ENCODE measurements at regions not wholly inside any gene's neighbourhood (a gene's known extent, or its start where the extent isn't known, plus 50 kb on each side); places are given as distances from the start of the nearest gene placed in this dataset.
"Not testable (repeated sequence)": the region's sequence is repeated elsewhere in the genome, so short reads cannot be mapped to it uniquely, and the experiment has no call there.

DNA sequence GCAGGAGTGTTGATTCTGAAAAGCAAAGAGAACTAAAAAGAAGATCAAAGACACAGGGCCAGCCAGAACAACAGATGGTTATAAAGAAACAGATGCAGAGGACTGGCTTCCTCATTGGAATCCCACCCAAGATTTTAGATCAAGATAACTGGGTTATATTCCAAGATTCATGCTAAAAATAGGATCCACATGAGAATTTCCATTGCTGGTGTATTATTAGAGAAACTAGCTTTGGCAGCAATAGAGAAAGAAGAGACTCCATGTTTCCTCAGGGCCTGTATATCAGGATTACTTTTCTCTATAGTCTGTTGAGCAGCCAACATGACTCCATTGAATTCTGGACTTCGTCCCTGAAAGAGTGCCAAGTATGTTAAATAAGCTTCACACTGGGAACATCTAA, 367.3 kb downstream of the TUSC1 start:
- no peak for DNase-seq
- Histone ChIP-seq H3K4me3 (ENCODE audit: control insufficient read depth in 1 of 7, extremely low read depth in 1 of 7, insufficient read depth in 4 of 7, low read depth in 2 of 7, low read length in 6 of 7) (no peak overlapping the region), H3K36me3 (ENCODE audit: control insufficient read depth in 4 of 4, insufficient read depth in 4 of 4, low read length in 3 of 4) (no peaks in the 10 kb centered on the region), H3K27me3 (replicated peaks in 2 of 5; ENCODE audit: control insufficient read depth in 4 of 5, insufficient read depth in 5 of 5, low read length in 4 of 5) (no peaks in the 10 kb centered on the region), H3K9me3 (ENCODE audit: control extremely low read depth in 1 of 5, control insufficient read depth in 4 of 5, insufficient read depth in 2 of 5, low read depth in 1 of 5, low read length in 4 of 5) (no peaks in the 10 kb centered on the region), H3K27ac (ENCODE audit: insufficient read depth in 1 of 2, low read depth in 1 of 2, low read length in 2 of 2, poor library complexity in 1 of 2, severe bottlenecking in 2 of 2) (no peak overlapping the region), H3K4me1 (ENCODE audit: control extremely low read depth in 1 of 4, control insufficient read depth in 4 of 4, insufficient read depth in 4 of 4, low read length in 3 of 4) (no peaks in the 10 kb centered on the region)
- POLR2A ChIA-PET: no interaction called here
- CTCF ChIA-PET: no interaction called here
- 100% methylated on average over 1 of the region's 1 CpG for WGBS (ENCODE audit: insufficient coverage)

DNA sequence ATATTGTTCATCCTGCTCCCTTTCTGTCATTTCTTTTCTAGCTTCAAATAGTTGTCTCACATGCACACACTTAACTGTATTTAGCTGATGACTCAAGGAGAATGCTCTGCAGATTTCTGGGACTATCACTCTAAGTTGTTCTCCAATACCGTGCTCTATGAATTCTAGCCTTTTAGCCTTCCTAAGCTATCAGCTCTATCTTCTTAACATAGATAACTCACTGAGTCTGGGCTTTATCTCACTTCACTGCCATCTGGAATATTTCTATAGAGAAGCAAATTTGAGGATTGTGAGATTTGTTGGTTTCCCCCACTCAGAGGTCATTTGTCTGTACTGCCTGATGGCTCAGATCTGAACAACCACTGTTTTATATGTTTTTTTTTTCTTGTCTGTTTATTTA, 369.7 kb downstream of the TUSC1 start:
- H3K4me3 ChIP-seq (ENCODE audit: control insufficient read depth in 1 of 7, extremely low read depth in 1 of 7, insufficient read depth in 4 of 7, low read depth in 2 of 7, low read length in 6 of 7): no peak overlapping the region
- ChIA-PET CTCF (no interaction called here), POLR2A (no interaction called here)
- no peaks in the 10 kb centered on the region for H3K36me3 ChIP-seq (ENCODE audit: control insufficient read depth in 4 of 4, insufficient read depth in 4 of 4, low read length in 3 of 4)
- H3K9me3 ChIP-seq (ENCODE audit: control extremely low read depth in 1 of 5, control insufficient read depth in 4 of 5, insufficient read depth in 2 of 5, low read depth in 1 of 5, low read length in 4 of 5): no peaks in the 10 kb centered on the region
- 100% methylated on average over 1 of the region's 1 CpG for WGBS (ENCODE audit: insufficient coverage)
- no peak for DNase-seq
- no peak overlapping the region for H3K27ac ChIP-seq (ENCODE audit: insufficient read depth in 1 of 2, low read depth in 1 of 2, low read length in 2 of 2, poor library complexity in 1 of 2, severe bottlenecking in 2 of 2)
- no peaks in the 10 kb centered on the region for H3K4me1 ChIP-seq (ENCODE audit: control extremely low read depth in 1 of 4, control insufficient read depth in 4 of 4, insufficient read depth in 4 of 4, low read length in 3 of 4)
- no peaks in the 10 kb centered on the region for H3K27me3 ChIP-seq (replicated peaks in 2 of 5; ENCODE audit: control insufficient read depth in 4 of 5, insufficient read depth in 5 of 5, low read length in 4 of 5)

DNA sequence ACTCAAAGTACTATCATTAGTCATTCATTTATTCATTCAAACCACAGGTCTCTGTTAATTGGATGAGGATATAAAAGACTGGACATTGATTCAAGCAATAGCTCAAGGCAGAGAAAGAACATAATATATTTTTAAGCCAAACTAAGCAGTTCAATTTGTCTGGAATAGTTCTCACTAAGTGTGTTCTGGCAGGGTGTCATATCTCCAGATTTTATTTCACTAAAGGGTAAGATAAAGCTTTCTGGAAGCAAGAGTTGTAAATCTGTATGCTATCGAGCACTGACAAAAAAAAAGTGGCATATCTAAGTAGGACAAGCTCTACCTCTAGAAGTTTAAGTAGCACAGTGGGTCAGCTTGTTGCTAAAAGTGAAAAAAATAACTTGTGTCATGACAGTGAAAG, 375.6 kb downstream of the TUSC1 start:
- POLR2A ChIA-PET: no interaction called here
- Histone ChIP-seq H3K27ac (ENCODE audit: insufficient read depth in 1 of 2, low read depth in 1 of 2, low read length in 2 of 2, poor library complexity in 1 of 2, severe bottlenecking in 2 of 2) (no peak overlapping the region), H3K4me1 (ENCODE audit: control extremely low read depth in 1 of 4, control insufficient read depth in 4 of 4, insufficient read depth in 4 of 4, low read length in 3 of 4) (no peaks in the 10 kb centered on the region), H3K36me3 (ENCODE audit: control insufficient read depth in 4 of 4, insufficient read depth in 4 of 4, low read length in 3 of 4) (no peaks in the 10 kb centered on the region), H3K4me3 (ENCODE audit: control insufficient read depth in 1 of 7, extremely low read depth in 1 of 7, insufficient read depth in 4 of 7, low read depth in 2 of 7, low read length in 6 of 7) (no peak overlapping the region), H3K27me3 (replicated peaks in 2 of 5; ENCODE audit: control insufficient read depth in 4 of 5, insufficient read depth in 5 of 5, low read length in 4 of 5) (no peaks in the 10 kb centered on the region), H3K9me3 (ENCODE audit: control extremely low read depth in 1 of 5, control insufficient read depth in 4 of 5, insufficient read depth in 2 of 5, low read depth in 1 of 5, low read length in 4 of 5) (no peaks in the 10 kb centered on the region)
- 92% methylated on average over 1 of the region's 1 CpG for WGBS (ENCODE audit: insufficient coverage)
- no peak for DNase-seq
- CTCF ChIA-PET: no interaction called here

DNA sequence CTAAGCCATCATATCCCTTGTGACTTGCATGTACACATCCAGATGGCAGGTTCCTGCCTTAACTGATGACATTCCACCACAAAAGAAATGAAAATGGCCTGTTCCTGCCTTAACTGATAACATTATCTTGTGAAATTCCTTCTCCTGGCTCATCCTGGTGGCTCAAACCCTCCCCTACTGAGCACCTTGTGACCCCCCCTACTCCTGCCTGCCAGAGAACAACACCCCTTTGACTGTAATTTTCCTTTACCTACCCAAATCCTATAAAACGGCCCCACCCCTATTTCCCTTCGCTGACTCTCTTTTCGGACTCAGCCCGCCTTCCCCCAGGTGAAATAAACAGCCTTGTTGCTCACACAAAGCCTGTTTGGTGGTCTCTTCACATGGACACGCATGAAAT, 390.0 kb downstream of the TUSC1 start:
- H3K27me3 ChIP-seq (replicated peaks in 2 of 5; ENCODE audit: control insufficient read depth in 4 of 5, insufficient read depth in 5 of 5, low read length in 4 of 5); H3K4me3 ChIP-seq (ENCODE audit: control insufficient read depth in 1 of 7, extremely low read depth in 1 of 7, insufficient read depth in 4 of 7, low read depth in 2 of 7, low read length in 6 of 7); POLR2A ChIA-PET; H3K36me3 ChIP-seq (ENCODE audit: control insufficient read depth in 4 of 4, insufficient read depth in 4 of 4, low read length in 3 of 4); H3K4me1 ChIP-seq (ENCODE audit: control extremely low read depth in 1 of 4, control insufficient read depth in 4 of 4, insufficient read depth in 4 of 4, low read length in 3 of 4); H3K27ac ChIP-seq (ENCODE audit: insufficient read depth in 1 of 2, low read depth in 1 of 2, low read length in 2 of 2, poor library complexity in 1 of 2, severe bottlenecking in 2 of 2); CTCF ChIA-PET; DNase-seq; H3K9me3 ChIP-seq (ENCODE audit: control extremely low read depth in 1 of 5, control insufficient read depth in 4 of 5, insufficient read depth in 2 of 5, low read depth in 1 of 5, low read length in 4 of 5): not testable (repeated sequence)
- 100% methylated on average over 4 of the region's 5 CpGs for WGBS (ENCODE audit: insufficient coverage)

DNA sequence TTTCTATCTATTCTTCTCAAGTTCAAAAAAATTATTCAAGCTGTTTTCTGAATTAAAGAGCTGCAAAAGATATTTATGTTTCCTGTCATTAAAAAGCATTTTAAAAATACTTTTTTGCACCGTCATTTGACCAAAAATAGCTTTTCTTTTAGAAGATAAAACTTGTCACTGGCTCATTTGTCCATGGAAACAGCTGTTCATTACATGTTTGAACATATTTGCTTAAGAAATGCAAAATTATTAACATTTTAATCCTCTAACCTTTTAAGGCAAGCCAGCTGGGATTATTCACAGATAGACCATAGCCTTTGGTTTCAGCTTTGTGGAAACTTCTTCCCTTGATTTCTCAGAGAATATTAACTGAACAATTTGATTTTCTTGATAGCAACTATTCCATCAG, 393.9 kb downstream of the TUSC1 start:
- H3K9me3 ChIP-seq (ENCODE audit: control extremely low read depth in 1 of 5, control insufficient read depth in 4 of 5, insufficient read depth in 2 of 5, low read depth in 1 of 5, low read length in 4 of 5): no peaks in the 10 kb centered on the region
- POLR2A ChIA-PET: no interaction called here
- H3K27me3 ChIP-seq (replicated peaks in 2 of 5; ENCODE audit: control insufficient read depth in 4 of 5, insufficient read depth in 5 of 5, low read length in 4 of 5): no peaks in the 10 kb centered on the region
- H3K36me3 ChIP-seq (ENCODE audit: control insufficient read depth in 4 of 4, insufficient read depth in 4 of 4, low read length in 3 of 4): no peaks in the 10 kb centered on the region
- no peak for DNase-seq
- no peak overlapping the region for H3K4me3 ChIP-seq (ENCODE audit: control insufficient read depth in 1 of 7, extremely low read depth in 1 of 7, insufficient read depth in 4 of 7, low read depth in 2 of 7, low read length in 6 of 7)
- no peaks in the 10 kb centered on the region for H3K4me1 ChIP-seq (ENCODE audit: control extremely low read depth in 1 of 4, control insufficient read depth in 4 of 4, insufficient read depth in 4 of 4, low read length in 3 of 4)
- CTCF ChIA-PET: no interaction called here
- H3K27ac ChIP-seq (ENCODE audit: insufficient read depth in 1 of 2, low read depth in 1 of 2, low read length in 2 of 2, poor library complexity in 1 of 2, severe bottlenecking in 2 of 2): no peak overlapping the region
- WGBS (ENCODE audit: insufficient coverage): no CpG with 5 or more reads among the region's 1 CpG

DNA sequence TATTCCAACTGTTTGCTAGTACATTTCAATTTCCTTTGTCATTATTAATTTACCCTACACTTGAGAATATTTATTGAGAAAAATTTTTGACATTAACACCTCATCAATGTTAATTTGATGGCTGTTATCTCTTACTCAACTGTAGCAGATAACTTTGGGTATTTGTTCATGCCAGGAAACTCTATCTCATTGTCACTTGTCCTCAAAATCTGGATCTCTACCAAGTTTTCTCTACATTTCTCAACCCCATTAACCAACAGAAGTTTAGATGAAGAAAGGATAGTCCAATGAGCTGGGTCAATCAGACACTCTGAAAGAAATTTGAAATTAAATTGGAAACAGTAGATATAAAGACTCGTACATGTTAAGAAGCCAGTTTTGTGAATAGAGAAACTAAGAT, 395.3 kb downstream of the TUSC1 start:
- DNase-seq: no peak
- Histone ChIP-seq H3K9me3 (ENCODE audit: control extremely low read depth in 1 of 5, control insufficient read depth in 4 of 5, insufficient read depth in 2 of 5, low read depth in 1 of 5, low read length in 4 of 5) (no peaks in the 10 kb centered on the region), H3K27ac (ENCODE audit: insufficient read depth in 1 of 2, low read depth in 1 of 2, low read length in 2 of 2, poor library complexity in 1 of 2, severe bottlenecking in 2 of 2) (no peak overlapping the region), H3K36me3 (ENCODE audit: control insufficient read depth in 4 of 4, insufficient read depth in 4 of 4, low read length in 3 of 4) (no peaks in the 10 kb centered on the region), H3K4me1 (ENCODE audit: control extremely low read depth in 1 of 4, control insufficient read depth in 4 of 4, insufficient read depth in 4 of 4, low read length in 3 of 4) (no peaks in the 10 kb centered on the region), H3K4me3 (ENCODE audit: control insufficient read depth in 1 of 7, extremely low read depth in 1 of 7, insufficient read depth in 4 of 7, low read depth in 2 of 7, low read length in 6 of 7) (no peak overlapping the region), H3K27me3 (replicated peaks in 2 of 5; ENCODE audit: control insufficient read depth in 4 of 5, insufficient read depth in 5 of 5, low read length in 4 of 5) (no peaks in the 10 kb centered on the region)
- WGBS (ENCODE audit: insufficient coverage): no CpG with 5 or more reads among the region's 1 CpG
- ChIA-PET POLR2A (no interaction called here), CTCF (no interaction called here)

DNA sequence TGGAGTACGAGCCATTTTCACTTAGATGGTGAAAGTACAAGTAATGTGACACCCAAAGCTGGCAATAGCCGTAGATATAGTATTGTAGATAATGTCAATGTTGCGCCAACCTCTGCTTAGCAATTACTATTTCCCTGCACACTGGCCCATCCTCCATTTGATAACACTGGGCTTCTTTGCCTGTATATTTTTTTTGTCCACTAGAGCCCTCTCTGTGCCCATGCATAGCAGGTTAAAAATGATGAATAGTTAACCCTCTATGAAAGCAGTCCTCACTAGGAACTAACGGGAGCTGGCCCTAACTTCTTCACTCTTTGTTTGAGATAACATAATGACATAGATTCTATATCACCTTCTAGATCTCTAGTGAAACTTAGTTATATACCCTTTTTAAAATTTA, 416.8 kb downstream of the TUSC1 start:
- no peaks in the 10 kb centered on the region for H3K4me1 ChIP-seq (ENCODE audit: control extremely low read depth in 1 of 4, control insufficient read depth in 4 of 4, insufficient read depth in 4 of 4, low read length in 3 of 4)
- no peaks in the 10 kb centered on the region for H3K9me3 ChIP-seq (ENCODE audit: control extremely low read depth in 1 of 5, control insufficient read depth in 4 of 5, insufficient read depth in 2 of 5, low read depth in 1 of 5, low read length in 4 of 5)
- H3K36me3 ChIP-seq (ENCODE audit: control insufficient read depth in 4 of 4, insufficient read depth in 4 of 4, low read length in 3 of 4): no peaks in the 10 kb centered on the region
- CTCF ChIA-PET: interaction anchor here (0.9 kb wide), 1 partner anchor 19 kb away, joined by 3 read pairs; no protein-coding TSS in a partner anchor
- no peak for DNase-seq
- WGBS (ENCODE audit: insufficient coverage): no CpG with 5 or more reads among the region's 4 CpGs
- H3K4me3 ChIP-seq (ENCODE audit: control insufficient read depth in 1 of 7, extremely low read depth in 1 of 7, insufficient read depth in 4 of 7, low read depth in 2 of 7, low read length in 6 of 7): no peak overlapping the region
- no peak overlapping the region for H3K27ac ChIP-seq (ENCODE audit: insufficient read depth in 1 of 2, low read depth in 1 of 2, low read length in 2 of 2, poor library complexity in 1 of 2, severe bottlenecking in 2 of 2)
- POLR2A ChIA-PET: no interaction called here
- H3K27me3 ChIP-seq (replicated peaks in 2 of 5; ENCODE audit: control insufficient read depth in 4 of 5, insufficient read depth in 5 of 5, low read length in 4 of 5): no peaks in the 10 kb centered on the region

DNA sequence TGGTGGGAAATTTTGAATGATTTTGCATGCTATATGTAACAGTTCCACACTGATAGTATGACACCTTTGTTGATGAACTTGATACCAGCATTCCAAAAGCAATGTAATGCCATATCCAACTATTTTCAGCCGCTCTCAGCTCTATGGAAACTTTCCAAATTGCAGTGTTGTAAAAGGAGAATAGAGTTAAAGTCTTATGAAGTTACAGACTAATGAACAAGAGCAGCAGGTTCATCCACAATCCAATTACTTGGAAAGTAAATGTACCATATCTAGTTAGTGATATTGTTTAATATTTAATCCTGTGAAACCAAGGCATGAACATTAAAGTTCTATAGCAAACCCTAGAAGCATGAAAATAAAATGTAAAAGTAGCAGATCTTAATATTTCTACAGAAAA, 418.2 kb downstream of the TUSC1 start:
- H3K36me3 ChIP-seq (ENCODE audit: control insufficient read depth in 4 of 4, insufficient read depth in 4 of 4, low read length in 3 of 4): no peaks in the 10 kb centered on the region
- CTCF ChIA-PET: no interaction called here
- DNase-seq: no peak
- WGBS (ENCODE audit: insufficient coverage): no CpG with 5 or more reads among the region's 1 CpG
- no peak overlapping the region for H3K4me3 ChIP-seq (ENCODE audit: control insufficient read depth in 1 of 7, extremely low read depth in 1 of 7, insufficient read depth in 4 of 7, low read depth in 2 of 7, low read length in 6 of 7)
- no peaks in the 10 kb centered on the region for H3K4me1 ChIP-seq (ENCODE audit: control extremely low read depth in 1 of 4, control insufficient read depth in 4 of 4, insufficient read depth in 4 of 4, low read length in 3 of 4)
- no peaks in the 10 kb centered on the region for H3K9me3 ChIP-seq (ENCODE audit: control extremely low read depth in 1 of 5, control insufficient read depth in 4 of 5, insufficient read depth in 2 of 5, low read depth in 1 of 5, low read length in 4 of 5)
- H3K27me3 ChIP-seq (replicated peaks in 2 of 5; ENCODE audit: control insufficient read depth in 4 of 5, insufficient read depth in 5 of 5, low read length in 4 of 5): no peaks in the 10 kb centered on the region
- H3K27ac ChIP-seq (ENCODE audit: insufficient read depth in 1 of 2, low read depth in 1 of 2, low read length in 2 of 2, poor library complexity in 1 of 2, severe bottlenecking in 2 of 2): no peak overlapping the region
- POLR2A ChIA-PET: no interaction called here

Data from common myeloid progenitor, CD34-positive (primary cell).